GM18861 (cell line): ENCODE measurements at regions not wholly inside any gene's neighbourhood (a gene's known extent, or its start where the extent isn't known, plus 50 kb on each side); places are given as distances from the start of the nearest gene placed in this dataset.
"Not testable (repeated sequence)": the region's sequence is repeated elsewhere in the genome, so short reads cannot be mapped to it uniquely, and the experiment has no call there.

ENCODE experiments used
- ATAC-seq: cut with Tn5 transposase; IDR thresholded peaks from one replicate; pipeline ENCODE4 v1.9.1; 2021; ENCODE audit not compliant: unreplicated experiment

GRCh38 chr4:92199135-92199534 lies 104.6 kb upstream of the GRID2 start:
- no peak for ATAC-seq

- no peak for ATAC-seq
Observed at GRCh38 chr4:92210906-92211305, 92.9 kb upstream of the GRID2 start.

- no peak for ATAC-seq
Observed at GRCh38 chr4:92215476-92215875, 88.3 kb upstream of the GRID2 start.

- ATAC-seq = no peak
Observed at GRCh38 chr4:92231511-92231910, 72.3 kb upstream of the GRID2 start.

GRCh38 chr4:92232566-92232965 lies 71.2 kb upstream of the GRID2 start:
- ATAC-seq = no peak

GRCh38 chr4:92234393-92235176 lies 69.2 kb upstream of the GRID2 start:
- no peak for ATAC-seq

GRCh38 chr4:92235731-92236130 lies 68.0 kb upstream of the GRID2 start:
- no peak for ATAC-seq

- ATAC-seq = no peak
Observed at GRCh38 chr4:92236877-92237276, 66.9 kb upstream of the GRID2 start.

- no peak for ATAC-seq
Observed at GRCh38 chr4:92237559-92237958, 66.2 kb upstream of the GRID2 start.

GRCh38 chr4:92241094-92241493 lies 62.7 kb upstream of the GRID2 start:
- no peak for ATAC-seq

GRCh38 chr4:92246384-92246783 lies 57.4 kb upstream of the GRID2 start:
- ATAC-seq = no peak

GRCh38 chr4:92249541-92249940 lies 54.2 kb upstream of the GRID2 start:
- ATAC-seq = no peak

- no peak for ATAC-seq
Observed at GRCh38 chr4:92251711-92252110, 52.1 kb upstream of the GRID2 start.

GRCh38 chr4:92252358-92252757 lies 51.4 kb upstream of the GRID2 start:
- not testable (repeated sequence) for ATAC-seq

- ATAC-seq = no peak
Observed at GRCh38 chr4:92252846-92253245, 50.9 kb upstream of the GRID2 start.

GRCh38 chr4:92253550-92253949 lies 50.2 kb upstream of the GRID2 start:
- ATAC-seq = no peak
